Left ventricle myocardium superior (tissue), 1 donor: ENCODE measurements at regions not wholly inside any gene's neighbourhood (a gene's known extent, or its start where the extent isn't known, plus 50 kb on each side); places are given as distances from the start of the nearest gene placed in this dataset.

Source experiments
- ATAC-seq: fragments of 200-7000 bp; cut with Tn5 transposase; one replicate; pipeline ENCODE4 v1.9.1; 2020; ENCODE audit warnings: mild to moderate bottlenecking, moderate library complexity
- DNase-seq: peaks from one replicate; pipeline ENCODE4 v3.0.0-alpha.2; 2020
- intact Hi-C: fragments of 100-400 bp; cut with micrococcal nuclease; formaldehyde crosslinking; loops from one replicate; pipeline ENCODE4 v1.11.0; 2022
- donor health status: DM: no; HTN: yes; CAD: no; lungs with severe emphysema.

DNA sequence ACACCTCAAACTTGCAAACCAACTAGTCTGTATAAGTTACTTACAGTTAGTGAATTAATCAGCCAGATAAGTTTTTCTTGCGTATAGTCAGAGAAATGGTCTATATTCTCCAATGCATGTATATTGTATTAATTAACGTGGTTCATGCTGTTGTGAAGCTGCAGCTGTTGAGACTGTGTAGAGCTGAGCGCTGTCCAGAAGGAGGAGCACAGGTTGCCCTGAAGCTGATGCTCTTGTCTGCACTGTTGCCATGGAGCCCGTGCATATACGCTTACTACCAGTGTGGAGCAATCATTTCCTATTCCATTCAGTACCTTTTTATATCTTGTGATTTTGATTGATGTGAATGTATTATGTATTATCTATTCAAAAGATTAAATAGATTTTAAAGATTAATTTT is 74.3 kb upstream of the ARID2 start:
- DNase-seq, result no peak
- intact Hi-C loops, result no loop called here
- ATAC-seq, result peak; percentile 56

DNA sequence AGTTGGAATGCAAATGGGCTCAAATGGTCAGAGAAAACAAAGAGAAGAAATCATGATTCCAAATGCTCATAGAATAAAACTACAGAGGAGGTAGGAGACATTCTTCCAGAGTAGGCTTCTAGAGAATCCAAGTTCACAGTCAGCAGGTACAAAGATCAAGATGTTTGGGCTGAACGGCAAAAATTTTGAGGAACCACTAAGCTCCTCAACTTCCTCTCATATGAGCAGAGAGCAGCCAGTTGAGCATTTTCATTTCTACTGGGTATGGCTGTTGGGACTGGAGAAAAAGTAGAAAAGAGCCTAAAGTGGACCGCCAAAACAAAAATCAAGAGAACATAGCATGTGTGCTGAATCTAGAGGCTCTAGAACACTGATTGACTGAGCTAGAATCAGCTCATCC is 73.8 kb upstream of the ARID2 start:
- DNase-seq (no peak), ATAC-seq (no peak)
- intact Hi-C loops, result no loop called here

DNA sequence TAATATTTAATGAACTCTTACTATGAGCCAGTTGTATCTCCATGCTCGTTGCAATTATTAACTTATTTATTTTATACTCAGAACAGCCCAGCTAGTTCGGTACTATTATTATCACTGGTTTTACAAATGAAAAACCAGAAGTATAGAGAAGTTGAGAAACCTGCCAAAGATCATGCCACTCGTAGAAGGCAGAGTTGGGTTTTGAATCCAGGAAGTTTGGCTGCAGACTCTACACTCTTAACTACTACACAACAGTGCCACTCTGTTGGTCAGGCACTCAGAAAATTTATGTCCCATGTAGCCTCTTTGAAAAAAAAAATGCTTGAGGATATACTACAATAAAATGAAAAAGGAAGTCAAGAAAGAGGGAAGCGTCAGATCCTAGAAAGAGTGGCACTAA is 71.5 kb upstream of the ARID2 start:
- ATAC-seq (no peak), DNase-seq (no peak)
- intact Hi-C loops, result no loop called here

DNA sequence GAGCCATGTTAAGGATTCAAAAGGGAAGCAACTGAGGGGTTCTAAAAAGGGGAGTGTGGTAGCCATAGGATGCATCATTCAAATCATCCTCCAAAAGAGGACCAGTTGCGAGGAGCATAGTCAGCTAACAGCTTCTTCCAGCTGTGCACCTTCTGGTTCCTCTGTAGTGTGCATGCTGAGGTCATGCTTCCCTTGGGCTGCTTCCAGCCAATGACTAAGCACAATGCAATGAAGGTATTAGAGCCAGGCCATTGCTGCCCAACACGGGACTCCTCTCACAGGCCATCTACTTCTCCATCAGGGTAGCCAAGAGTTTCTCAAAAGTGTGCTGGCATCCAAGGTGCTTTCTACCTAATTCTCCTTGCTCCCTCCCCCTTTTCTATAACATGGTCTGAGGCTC is 69.2 kb upstream of the ARID2 start:
- ATAC-seq (peak; percentile 76), DNase-seq (no peak)
- intact Hi-C loops, result no loop called here

DNA sequence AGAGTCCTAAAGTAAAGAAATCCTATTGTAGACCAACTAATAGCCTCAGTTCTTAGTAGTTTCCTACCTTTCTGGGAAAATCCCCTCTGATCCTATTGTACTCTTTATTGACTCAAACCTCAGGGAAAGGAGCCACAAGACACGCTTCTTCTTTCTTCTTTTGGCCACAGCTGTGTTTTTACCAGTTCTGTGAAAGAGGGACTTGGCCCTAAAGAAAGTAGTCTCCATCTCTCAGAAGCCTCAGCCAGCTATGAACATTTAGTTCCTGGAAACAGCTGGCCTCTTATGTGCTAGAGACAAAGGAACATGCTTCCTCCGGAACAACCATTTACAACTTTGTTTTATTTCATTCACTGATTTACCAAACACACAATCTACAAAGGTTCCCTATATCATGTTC is 66.1 kb upstream of the ARID2 start:
- peak; percentile 41 for ATAC-seq
- no peak for DNase-seq
- intact Hi-C loops, result no loop called here

DNA sequence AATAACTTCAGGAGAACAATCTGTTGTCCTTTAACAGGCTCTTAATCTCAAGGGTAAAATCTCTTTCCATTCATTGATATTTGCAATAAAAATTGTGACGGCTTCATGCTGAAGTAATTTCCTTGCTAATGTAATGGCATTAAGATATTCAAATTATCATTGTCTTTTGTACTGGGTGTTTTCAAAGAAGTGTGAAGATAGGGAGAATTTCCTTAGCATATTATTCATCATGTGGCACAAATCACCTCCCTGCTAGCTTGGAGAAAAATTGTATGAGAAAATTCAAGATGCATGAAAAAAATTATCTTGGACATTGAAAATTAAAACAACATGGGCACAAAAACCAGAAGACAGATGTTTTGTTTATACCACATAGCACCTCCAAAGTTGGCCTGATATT is 63.6 kb upstream of the ARID2 start:
- no peak for ATAC-seq
- DNase-seq, result no peak
- intact Hi-C loops, result no loop called here

DNA sequence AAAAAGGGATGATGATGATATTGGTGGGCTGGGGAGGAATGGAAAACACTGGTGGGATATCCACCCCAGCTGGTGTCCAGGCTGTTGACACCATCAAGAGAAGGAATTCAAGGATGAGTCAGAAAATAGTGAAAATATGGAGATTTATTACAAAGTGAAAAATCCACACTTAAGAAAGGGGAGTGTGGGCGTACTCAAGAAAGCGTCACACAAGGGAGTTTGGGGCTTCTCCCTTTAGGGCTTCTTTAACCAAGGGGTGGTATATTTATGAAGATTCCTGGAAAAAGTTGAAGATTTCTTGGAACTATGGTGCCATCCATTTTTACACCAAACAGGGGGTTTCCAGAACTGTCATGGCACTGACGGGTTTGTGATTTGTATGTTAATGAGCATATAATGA is 63.1 kb upstream of the ARID2 start:
- ATAC-seq (no peak), DNase-seq (no peak)
- intact Hi-C loops, result no loop called here

DNA sequence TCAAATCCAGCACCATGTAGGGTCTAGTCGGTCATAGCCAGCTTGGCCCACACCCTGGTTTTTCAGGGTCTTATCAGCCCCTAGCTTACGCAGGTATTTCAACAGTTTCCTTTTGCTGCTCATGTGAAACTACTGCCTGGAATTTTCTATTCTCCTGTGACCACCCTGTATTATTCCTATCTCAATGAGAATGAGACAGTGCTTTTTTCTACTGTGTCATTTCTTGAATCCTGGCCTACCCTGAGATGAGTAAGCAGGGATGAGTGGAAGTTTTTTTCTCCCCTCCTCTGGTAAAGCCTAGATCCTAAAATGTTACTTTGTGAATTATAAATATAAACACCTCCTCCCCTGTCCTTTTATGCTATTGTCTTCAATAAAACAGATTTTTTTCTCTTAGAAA is 62.7 kb upstream of the ARID2 start:
- DNase-seq (no peak), ATAC-seq (peak; percentile 36)
- intact Hi-C loops, result no loop called here

DNA sequence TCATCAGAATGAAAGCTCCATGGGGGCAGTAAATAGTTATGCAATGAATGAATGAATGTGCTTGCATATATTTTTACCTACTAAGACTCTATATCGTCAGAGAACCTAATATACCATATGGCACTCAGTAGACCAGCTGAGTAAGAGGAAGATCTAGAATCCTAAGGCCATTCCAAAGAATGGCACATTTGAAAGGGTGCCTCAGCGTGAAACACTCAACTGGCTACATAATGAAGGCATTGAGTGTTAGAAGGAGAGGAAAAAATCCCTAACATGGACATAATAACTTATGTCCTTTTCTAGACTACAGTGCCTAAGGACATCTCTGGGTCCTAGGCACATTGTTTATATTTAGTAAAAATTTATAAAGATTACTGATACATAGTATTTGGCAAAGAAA is 61.7 kb upstream of the ARID2 start:
- ATAC-seq (no peak), DNase-seq (no peak)
- intact Hi-C loops, result no loop called here

DNA sequence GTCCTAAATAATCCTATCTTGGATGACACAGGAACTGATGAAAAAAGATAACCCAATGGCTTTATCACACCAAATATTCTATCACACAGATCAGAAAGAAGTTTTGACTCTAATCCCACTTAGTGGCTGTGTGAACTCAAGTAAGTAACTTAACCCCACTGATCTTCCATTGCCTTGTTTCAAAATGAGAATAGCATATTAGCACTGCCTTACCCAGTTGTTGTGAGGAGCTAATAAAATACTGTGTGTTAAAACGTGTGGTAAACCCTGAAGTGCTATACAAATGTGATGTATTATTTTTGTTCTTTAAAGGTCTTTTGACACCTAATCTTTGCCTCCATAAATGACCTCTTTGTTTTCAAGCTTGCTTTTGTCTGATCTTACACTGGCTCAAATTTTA is 60.9 kb upstream of the ARID2 start:
- DNase-seq (no peak), ATAC-seq (no peak)
- intact Hi-C loops, result no loop called here

DNA sequence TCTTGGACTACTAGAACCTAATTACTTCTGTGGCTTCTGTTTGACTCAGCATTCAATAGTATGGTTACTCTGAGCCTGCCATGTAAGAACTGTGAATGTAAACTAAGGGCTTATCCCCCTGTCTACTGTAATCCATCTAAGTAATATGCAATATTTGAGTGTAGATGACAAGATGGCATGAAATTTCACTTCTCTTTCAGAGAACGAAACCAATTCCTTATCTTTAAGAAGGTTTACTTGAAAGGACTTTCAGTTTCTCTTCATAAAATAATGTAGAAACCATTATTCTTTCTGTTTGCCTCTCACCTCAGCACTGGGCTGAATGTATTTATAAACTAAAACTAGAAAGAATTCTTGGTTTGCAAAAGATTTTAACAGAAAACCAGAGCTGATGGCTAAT is 60.4 kb upstream of the ARID2 start:
- ATAC-seq (no peak), DNase-seq (no peak)
- intact Hi-C loops, result no loop called here

DNA sequence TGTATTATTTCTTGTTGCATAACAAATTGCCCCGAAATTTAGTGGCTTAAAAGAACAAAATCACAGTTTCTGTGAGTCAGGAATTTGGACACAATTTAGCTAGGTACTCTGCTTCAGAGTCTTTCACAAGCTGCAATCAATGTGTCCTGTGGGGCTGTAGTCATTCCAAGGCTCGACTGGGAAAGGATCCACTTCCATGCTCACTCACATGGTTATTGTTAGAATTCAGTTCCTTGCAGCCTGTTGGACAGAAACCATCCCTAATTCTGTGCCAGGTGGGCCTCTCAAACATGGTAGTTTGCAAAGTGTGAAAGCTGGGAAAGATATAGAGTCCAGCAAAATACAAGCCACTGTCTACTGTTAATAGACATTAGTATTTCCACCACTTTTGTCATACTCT is 59.7 kb upstream of the ARID2 start:
- intact Hi-C loops, result no loop called here
- ATAC-seq, result no peak

DNA sequence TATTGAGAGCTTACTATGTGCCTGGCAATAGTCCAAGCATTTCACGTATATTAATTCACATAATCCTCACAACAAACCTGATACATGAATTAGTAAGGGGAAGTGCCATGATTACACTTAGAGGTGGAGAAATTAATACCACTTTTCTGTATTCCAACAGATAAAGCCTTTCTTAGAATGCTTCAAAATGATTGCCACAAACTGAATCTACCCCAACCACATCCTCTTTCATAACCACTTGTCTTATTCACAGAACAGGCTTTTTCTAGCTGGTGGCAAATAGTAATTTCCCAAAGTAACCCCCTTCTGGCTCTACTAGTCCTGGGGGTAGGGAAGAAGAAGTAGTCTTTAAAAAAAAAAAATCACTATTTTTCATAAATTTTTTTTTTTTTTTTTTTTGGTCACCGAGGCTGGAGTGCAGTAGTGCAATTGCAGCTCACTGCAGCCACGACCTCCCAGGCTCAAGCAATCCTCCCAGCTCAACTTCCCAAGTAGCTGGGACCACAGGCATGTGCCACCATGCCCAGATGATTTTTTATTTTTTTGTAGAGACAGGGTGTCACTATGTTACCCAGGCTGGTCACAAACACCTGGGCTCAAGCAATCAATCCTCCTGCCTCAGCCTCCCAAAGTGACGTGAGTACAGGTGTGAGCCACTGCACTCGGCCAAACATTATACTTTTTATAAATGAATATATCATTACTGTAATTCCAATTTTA is 59.0 kb upstream of the ARID2 start:
- intact Hi-C loops, result no loop called here
- ATAC-seq (no peak), DNase-seq (no peak)

More for the DNA sequence above, 59.7 kb upstream of the ARID2 start:
- DNase-seq, result no peak

DNA sequence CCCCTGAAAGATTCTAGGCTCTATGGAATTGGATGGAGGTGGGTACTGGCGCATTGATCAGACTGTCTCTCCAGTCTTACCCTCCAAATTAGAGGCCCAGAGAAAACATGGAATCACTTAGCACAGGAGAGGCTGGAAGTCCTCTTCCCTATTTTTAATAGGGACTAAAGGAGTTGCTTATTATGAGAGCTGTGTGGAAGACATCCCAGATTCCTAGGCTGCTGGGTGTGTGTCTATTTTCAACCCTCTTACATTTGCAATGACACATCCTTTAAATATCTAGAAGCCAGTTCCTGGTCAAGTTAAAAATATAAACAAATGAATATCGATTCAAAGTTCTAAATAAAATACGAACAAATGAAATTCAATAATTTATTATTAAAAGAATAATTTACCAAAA is 58.3 kb upstream of the ARID2 start:
- intact Hi-C loops, result no loop called here

DNA sequence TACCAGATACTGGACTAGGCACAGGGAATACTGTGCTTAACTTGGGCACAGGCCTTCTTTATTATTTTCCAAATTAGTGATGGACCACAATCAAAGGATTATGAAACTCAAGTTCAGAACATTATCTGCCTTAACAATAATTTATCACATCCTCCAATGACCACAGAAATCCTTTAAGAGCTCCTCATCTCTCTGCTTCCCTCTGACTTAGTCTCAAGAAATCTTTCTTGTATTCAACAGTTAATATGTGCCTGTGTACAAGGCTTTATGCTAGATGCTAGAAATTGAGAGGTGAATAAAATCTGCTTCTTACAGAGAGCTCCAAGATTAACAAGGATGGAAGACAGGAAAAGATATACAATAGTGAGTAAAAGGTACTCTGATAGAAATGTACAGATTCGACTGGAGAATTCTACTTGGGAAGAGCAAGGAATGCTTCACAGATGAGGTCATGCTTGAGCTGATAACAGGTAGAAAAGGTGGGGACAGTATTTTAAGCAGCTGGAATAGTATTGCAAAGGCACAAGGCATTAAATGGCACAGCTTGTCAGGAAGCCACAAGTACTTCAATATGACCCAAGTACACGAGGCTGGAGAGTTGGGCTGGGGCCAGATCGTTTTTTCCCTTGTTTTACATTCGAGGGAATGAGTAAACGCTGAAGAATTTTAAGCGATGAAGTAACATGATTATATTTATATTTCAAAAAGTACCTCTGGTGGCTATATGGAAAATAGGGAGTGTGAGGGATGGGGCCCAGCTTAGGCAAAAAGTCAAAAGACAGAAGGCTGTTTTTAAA is 55.1 kb upstream of the ARID2 start:
- ATAC-seq, result peak; percentile 61
- intact Hi-C loops, result no loop called here
- DNase-seq, result peak; percentile 57

More for the DNA sequence above, 58.3 kb upstream of the ARID2 start:
- ATAC-seq (peak; percentile 88), DNase-seq (no peak)

DNA sequence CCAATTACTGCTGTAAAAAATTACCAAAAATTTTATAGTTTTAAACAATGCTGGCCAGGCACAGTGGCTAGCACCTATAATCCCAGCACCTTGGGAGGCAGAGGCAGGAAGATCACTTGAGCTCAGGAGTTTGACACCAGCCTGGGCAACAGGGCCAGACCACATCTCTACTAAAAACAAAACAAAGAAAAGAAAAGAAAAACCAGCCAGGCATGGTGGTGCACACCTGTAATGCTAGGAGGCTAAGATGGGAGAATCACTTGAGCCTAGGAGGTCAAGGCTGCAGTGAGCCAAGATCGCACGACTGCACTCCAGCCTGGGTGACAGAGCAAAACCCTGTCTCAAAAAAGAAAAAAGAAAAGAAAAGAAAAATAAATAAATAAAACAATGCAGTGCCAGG is 54.0 kb upstream of the ARID2 start:
- DNase-seq (no peak), ATAC-seq (no peak)
- intact Hi-C loops, result no loop called here
